GM12875 (cell line): ENCODE measurements at regions not wholly inside any gene's neighbourhood (a gene's known extent, or its start where the extent isn't known, plus 50 kb on each side); places are given as distances from the start of the nearest gene placed in this dataset.

Source experiments
- H3K4me3 ChIP-seq: one replicate; pipeline ENCODE4 v1.5.1; 2011; ENCODE audit warnings: low read depth, low read length, control low read depth
- CTCF ChIP-seq: IDR thresholded peaks from 2 replicates; pipeline ENCODE4 v1.5.1; 2011; ENCODE audit warnings: low read depth, mild to moderate bottlenecking, control low read depth, inconsistent platforms, low read length, moderate library complexity, borderline replicate concordance; ENCODE audit not compliant: insufficient read depth

- TF ChIP-seq CTCF = no peak
- H3K4me3 ChIP-seq = no peak overlapping the region
Observed at GRCh38 chr5:68995845-68996545, 97.8 kb upstream of the SLC30A5 start.

- TF ChIP-seq CTCF = no peak
- H3K4me3 ChIP-seq = no peak overlapping the region
Observed at GRCh38 chr5:68999181-68999580, 94.6 kb upstream of the SLC30A5 start.

- no peak overlapping the region for H3K4me3 ChIP-seq
- TF ChIP-seq CTCF = no peak
Observed at GRCh38 chr5:69000216-69000919, 93.4 kb upstream of the SLC30A5 start.

- no peak for TF ChIP-seq CTCF
- H3K4me3 ChIP-seq = no peak overlapping the region
Observed at GRCh38 chr5:69000949-69001348, 92.9 kb upstream of the SLC30A5 start.

GRCh38 chr5:69001627-69002026 lies 92.2 kb upstream of the SLC30A5 start:
- no peak for TF ChIP-seq CTCF
- H3K4me3 ChIP-seq = no peak overlapping the region

GRCh38 chr5:69004127-69004526 lies 89.7 kb upstream of the SLC30A5 start:
- no peak overlapping the region for H3K4me3 ChIP-seq
- no peak for TF ChIP-seq CTCF

- no peak for TF ChIP-seq CTCF
- no peak overlapping the region for H3K4me3 ChIP-seq
Observed at GRCh38 chr5:69004676-69005075, 89.1 kb upstream of the SLC30A5 start.
